GM12865 (cell line): ENCODE measurements at regions not wholly inside any gene's neighbourhood (a gene's known extent, or its start where the extent isn't known, plus 50 kb on each side); places are given as distances from the start of the nearest gene placed in this dataset.
"Not testable (repeated sequence)": the region's sequence is repeated elsewhere in the genome, so short reads cannot be mapped to it uniquely, and the experiment has no call there.

Experiments used
- DNase-seq: peaks from one replicate; pipeline ENCODE4 v3.0.0; 2010; ENCODE audit warnings: low read depth
- H3K4me3 ChIP-seq: 2 replicates; pipeline ENCODE4 v1.5.1; 2011; ENCODE audit warnings: mild to moderate bottlenecking, low read depth, low read length, control low read depth
- CTCF ChIP-seq: IDR thresholded peaks from 2 replicates; pipeline ENCODE4 v1.5.1; 2011; ENCODE audit warnings: low read length, control low read depth, low read depth, inconsistent platforms; ENCODE audit not compliant: insufficient read depth; ENCODE audit errors: missing control alignments

- no peak for DNase-seq
- no peak for TF ChIP-seq CTCF
- H3K4me3 ChIP-seq: no peak overlapping the region
These were observed 341.0 kb upstream of the PHF14 start for GRCh38 chr7:10632712-10633111.

GRCh38 chr7:10634239-10634638 is 339.4 kb upstream of the PHF14 start:
- no peak for TF ChIP-seq CTCF
- no peak overlapping the region for H3K4me3 ChIP-seq
- no peak for DNase-seq

- no peak for TF ChIP-seq CTCF
- H3K4me3 ChIP-seq: no peak overlapping the region
- no peak for DNase-seq
These were observed 335.7 kb upstream of the PHF14 start for GRCh38 chr7:10637991-10638390.

GRCh38 chr7:10643545-10643944 is 330.1 kb upstream of the PHF14 start:
- H3K4me3 ChIP-seq: no peak overlapping the region
- no peak for DNase-seq
- no peak for TF ChIP-seq CTCF

GRCh38 chr7:10644849-10645248 is 328.8 kb upstream of the PHF14 start:
- H3K4me3 ChIP-seq: no peak overlapping the region
- DNase-seq: no peak
- no peak for TF ChIP-seq CTCF

- no peak overlapping the region for H3K4me3 ChIP-seq
- no peak for DNase-seq
- no peak for TF ChIP-seq CTCF
These were observed 327.5 kb upstream of the PHF14 start for GRCh38 chr7:10646194-10646593.

- H3K4me3 ChIP-seq: no peak overlapping the region
- no peak for TF ChIP-seq CTCF
- no peak for DNase-seq
These were observed 325.4 kb upstream of the PHF14 start for GRCh38 chr7:10648289-10648688.

- H3K4me3 ChIP-seq, DNase-seq: not testable (repeated sequence)
These were observed 324.6 kb upstream of the PHF14 start for GRCh38 chr7:10649120-10649519.
